ENCODE measurements at regions not wholly inside any gene's neighbourhood (a gene's known extent, or its start where the extent isn't known, plus 50 kb on each side); places are given as distances from the start of the nearest gene placed in this dataset.

DNA sequence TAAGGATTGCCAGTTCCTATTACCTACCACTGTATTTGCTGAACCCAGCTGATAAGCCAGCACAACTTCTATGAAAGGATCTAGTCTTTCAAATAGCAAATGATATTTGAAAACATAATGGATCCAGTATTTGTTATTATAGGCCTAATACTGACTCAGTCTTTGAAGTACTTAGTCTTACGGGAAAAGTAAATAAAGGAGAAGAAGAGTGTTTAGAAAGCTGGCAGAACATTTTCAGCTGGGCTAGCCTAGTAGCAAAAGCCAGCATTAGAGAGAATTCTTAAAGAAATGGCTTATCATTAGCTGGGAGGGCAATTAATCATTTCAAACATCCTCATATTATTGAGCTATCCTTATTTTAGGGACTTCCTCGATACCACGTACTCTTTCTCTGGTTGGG lies 101.4 kb upstream of the GOLIM4 start:
- Histone ChIP-seq H3K9me3 (ENCODE audit: insufficient read depth, low read depth, low read length) (no peaks in the 10 kb centered on the region), H3K4me1 (ENCODE audit: insufficient read depth, low read length) (no peaks in the 10 kb centered on the region), H3K27me3 (ENCODE audit: insufficient read depth, low read length) (no peaks in the 10 kb centered on the region), H4K20me1 (ENCODE audit: insufficient read depth, low read length) (no peaks in the 10 kb centered on the region), H3K9ac (ENCODE audit: low read length) (no peak overlapping the region), H3K36me3 (ENCODE audit: insufficient read depth, low read length) (no peaks in the 10 kb centered on the region), H3K27ac (ENCODE audit: low read depth, low read length) (no peak overlapping the region), H3K4me2 (ENCODE audit: low read length) (no peak overlapping the region), H3K4me3 (ENCODE audit: insufficient read depth, low read depth, low read length) (no peak overlapping the region), H3K79me2 (ENCODE audit: insufficient read depth, low read length) (no peaks in the 10 kb centered on the region), H2AFZ (ENCODE audit: low read depth, low read length) (no peak overlapping the region)
- Mint-ChIP-seq H3K27me3 (ENCODE audit: low read depth, unreplicated experiment) (no peaks in the 10 kb centered on the region), H3K27ac (ENCODE audit: unreplicated experiment) (no peak overlapping the region), H3K36me3 (ENCODE audit: low read depth, unreplicated experiment) (no peaks in the 10 kb centered on the region), H3K4me1 (ENCODE audit: low read depth, unreplicated experiment) (no peaks in the 10 kb centered on the region), H3K9me3 (ENCODE audit: unreplicated experiment) (no peaks in the 10 kb centered on the region), H3K4me3 (ENCODE audit: unreplicated experiment) (no peak overlapping the region)
- no peak for TF ChIP-seq EZH2 (IDR thresholded peaks at IDR 0.05; ENCODE audit: insufficient read depth, low read length)
- TF ChIP-seq, protein P1, sequence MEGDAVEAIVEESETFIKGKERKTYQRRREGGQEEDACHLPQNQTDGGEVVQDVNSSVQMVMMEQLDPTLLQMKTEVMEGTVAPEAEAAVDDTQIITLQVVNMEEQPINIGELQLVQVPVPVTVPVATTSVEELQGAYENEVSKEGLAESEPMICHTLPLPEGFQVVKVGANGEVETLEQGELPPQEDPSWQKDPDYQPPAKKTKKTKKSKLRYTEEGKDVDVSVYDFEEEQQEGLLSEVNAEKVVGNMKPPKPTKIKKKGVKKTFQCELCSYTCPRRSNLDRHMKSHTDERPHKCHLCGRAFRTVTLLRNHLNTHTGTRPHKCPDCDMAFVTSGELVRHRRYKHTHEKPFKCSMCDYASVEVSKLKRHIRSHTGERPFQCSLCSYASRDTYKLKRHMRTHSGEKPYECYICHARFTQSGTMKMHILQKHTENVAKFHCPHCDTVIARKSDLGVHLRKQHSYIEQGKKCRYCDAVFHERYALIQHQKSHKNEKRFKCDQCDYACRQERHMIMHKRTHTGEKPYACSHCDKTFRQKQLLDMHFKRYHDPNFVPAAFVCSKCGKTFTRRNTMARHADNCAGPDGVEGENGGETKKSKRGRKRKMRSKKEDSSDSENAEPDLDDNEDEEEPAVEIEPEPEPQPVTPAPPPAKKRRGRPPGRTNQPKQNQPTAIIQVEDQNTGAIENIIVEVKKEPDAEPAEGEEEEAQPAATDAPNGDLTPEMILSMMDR (IDR thresholded peaks at IDR 0.05; ENCODE audit: insufficient read depth, low read depth, low read length), result no peak
- DNase-seq (ENCODE audit: low read depth) (no peak), FAIRE-seq (no peak)

GRCh38 chr3:168191856-168192255 lies 96.1 kb upstream of the GOLIM4 start:
- Mint-ChIP-seq H3K4me3 (ENCODE audit: unreplicated experiment) (no peak overlapping the region), H3K4me1 (ENCODE audit: low read depth, unreplicated experiment) (peaks cover 2% of the 10 kb centered on the region), H3K27me3 (ENCODE audit: low read depth, unreplicated experiment) (no peaks in the 10 kb centered on the region), H3K36me3 (ENCODE audit: low read depth, unreplicated experiment) (no peaks in the 10 kb centered on the region), H3K9me3 (ENCODE audit: unreplicated experiment) (peaks cover 2% of the 10 kb centered on the region), H3K27ac (ENCODE audit: unreplicated experiment) (no peak overlapping the region)
- no peak overlapping the region for H2AFZ ChIP-seq (ENCODE audit: low read depth, low read length)
- no peak overlapping the region for H3K4me3 ChIP-seq (ENCODE audit: insufficient read depth, low read depth, low read length)
- no peaks in the 10 kb centered on the region for H3K4me1 ChIP-seq (ENCODE audit: insufficient read depth, low read length)
- DNase-seq (ENCODE audit: low read depth) (no peak), FAIRE-seq (no peak)
- H4K20me1 ChIP-seq (ENCODE audit: insufficient read depth, low read length), result no peaks in the 10 kb centered on the region
- no peak overlapping the region for H3K9ac ChIP-seq (ENCODE audit: low read length)
- H3K27ac ChIP-seq (ENCODE audit: low read depth, low read length), result no peak overlapping the region
- H3K79me2 ChIP-seq (ENCODE audit: insufficient read depth, low read length), result no peaks in the 10 kb centered on the region
- no peaks in the 10 kb centered on the region for H3K36me3 ChIP-seq (ENCODE audit: insufficient read depth, low read length)
- no peak overlapping the region for H3K4me2 ChIP-seq (ENCODE audit: low read length)
- no peaks in the 10 kb centered on the region for H3K9me3 ChIP-seq (ENCODE audit: insufficient read depth, low read depth, low read length)
- TF ChIP-seq, protein P1 (IDR thresholded peaks at IDR 0.05; ENCODE audit: insufficient read depth, low read depth, low read length), result no peak
- no peak for TF ChIP-seq EZH2 (IDR thresholded peaks at IDR 0.05; ENCODE audit: insufficient read depth, low read length)
- no peaks in the 10 kb centered on the region for H3K27me3 ChIP-seq (ENCODE audit: insufficient read depth, low read length)

GRCh38 chr3:168187233-168187632 lies 91.5 kb upstream of the GOLIM4 start:
- Histone ChIP-seq H3K27ac (ENCODE audit: low read depth, low read length) (no peak overlapping the region), H3K4me2 (ENCODE audit: low read length) (no peak overlapping the region), H3K9ac (ENCODE audit: low read length) (no peak overlapping the region), H3K9me3 (ENCODE audit: insufficient read depth, low read depth, low read length) (no peaks in the 10 kb centered on the region), H2AFZ (ENCODE audit: low read depth, low read length) (no peak overlapping the region), H3K27me3 (ENCODE audit: insufficient read depth, low read length) (no peaks in the 10 kb centered on the region), H4K20me1 (ENCODE audit: insufficient read depth, low read length) (no peaks in the 10 kb centered on the region), H3K4me1 (ENCODE audit: insufficient read depth, low read length) (no peaks in the 10 kb centered on the region), H3K4me3 (ENCODE audit: insufficient read depth, low read depth, low read length) (no peak overlapping the region), H3K79me2 (ENCODE audit: insufficient read depth, low read length) (no peaks in the 10 kb centered on the region), H3K36me3 (ENCODE audit: insufficient read depth, low read length) (no peaks in the 10 kb centered on the region)
- Mint-ChIP-seq H3K27me3 (ENCODE audit: low read depth, unreplicated experiment) (no peaks in the 10 kb centered on the region), H3K27ac (ENCODE audit: unreplicated experiment) (no peak overlapping the region), H3K4me1 (ENCODE audit: low read depth, unreplicated experiment) (peaks cover 2% of the 10 kb centered on the region), H3K9me3 (ENCODE audit: unreplicated experiment) (peaks cover 2% of the 10 kb centered on the region), H3K36me3 (ENCODE audit: low read depth, unreplicated experiment) (no peaks in the 10 kb centered on the region), H3K4me3 (ENCODE audit: unreplicated experiment) (no peak overlapping the region)
- no peak for TF ChIP-seq EZH2 (IDR thresholded peaks at IDR 0.05; ENCODE audit: insufficient read depth, low read length)
- TF ChIP-seq, protein P1 (IDR thresholded peaks at IDR 0.05; ENCODE audit: insufficient read depth, low read depth, low read length), result no peak
- FAIRE-seq (no peak), DNase-seq (ENCODE audit: low read depth) (no peak)
